B cell (primary cell): ENCODE measurements at regions not wholly inside any gene's neighbourhood (a gene's known extent, or its start where the extent isn't known, plus 50 kb on each side); places are given as distances from the start of the nearest gene placed in this dataset.
"Not testable (repeated sequence)": the region's sequence is repeated elsewhere in the genome, so short reads cannot be mapped to it uniquely, and the experiment has no call there.

Source experiments
- CTCF ChIP-seq: fragments of 200-600 bp; IDR thresholded peaks from one replicate; pipeline ENCODE4 v1.8.0; 2022; ENCODE audit warnings: antibody characterized with exemption, mild to moderate bottlenecking
- EZH2 ChIP-seq: IDR thresholded peaks from 2 replicates; pipeline ENCODE4 v1.6.1; 2012; ENCODE audit warnings: borderline replicate concordance, low read depth, mild to moderate bottlenecking, moderate library complexity, low read length; ENCODE audit not compliant: insufficient read depth, poor library complexity, severe bottlenecking

- not testable (repeated sequence) for TF ChIP-seq CTCF, EZH2
These were observed 114.4 kb downstream of the KLRB1 start for GRCh38 chr12:9493325-9493724.
